ENCODE measurements at regions not wholly inside any gene's neighbourhood (a gene's known extent, or its start where the extent isn't known, plus 50 kb on each side); places are given as distances from the start of the nearest gene placed in this dataset.

GRCh38 chr2:111653103-111653624 lies 230.8 kb downstream of the ANAPC1 start:
- Histone ChIP-seq H2AFZ (ENCODE audit: low read length) (no peak overlapping the region), H3K79me2 (ENCODE audit: low read length) (no peaks in the 10 kb centered on the region), H3K9me2 (replicated peaks; ENCODE audit: low read length) (no peaks in the 10 kb centered on the region), H3K36me3 (ENCODE audit: low read depth, low read length) (no peaks in the 10 kb centered on the region), H3K4me2 (ENCODE audit: low read length) (no peak overlapping the region), H3K27me3 (ENCODE audit: low read length) (no peaks in the 10 kb centered on the region), H3F3A (ENCODE audit: low read length, unreplicated experiment) (no peaks in the 10 kb centered on the region), H4K20me1 (ENCODE audit: low read length) (no peaks in the 10 kb centered on the region), H3K27ac (ENCODE audit: low read length) (no peak overlapping the region), H3K9me3 (ENCODE audit: low read length) (no peaks in the 10 kb centered on the region), H3K9ac (ENCODE audit: low read length) (no peak overlapping the region), H3K4me1 (ENCODE audit: insufficient read depth, low read length) (no peaks in the 10 kb centered on the region), H3K4me3 (ENCODE audit: low read length) (no peak overlapping the region)
- BruUV-seq (replicated peaks): no TSS peak
- ChIA-PET POLR2A (ENCODE audit: unreplicated experiment) (no interaction called here), CTCF (no interaction called here)
- TF ChIP-seq EZH2phosphoT487 (IDR thresholded peaks at IDR 0.05; ENCODE audit: borderline replicate concordance, low read length) (no peak), EZH2 (IDR thresholded peaks at IDR 0.05; ENCODE audit: low read length, unreplicated experiment) (no peak), CTCF (conservative IDR thresholded peaks at IDR 0.05; ENCODE audit: low read depth, low read length) (no peak)
- intact Hi-C loops (cut with micrococcal nuclease): no loop called here
- DNase-seq (no peak), ATAC-seq (no peak)

- POLR2A ChIA-PET (ENCODE audit: unreplicated experiment): no interaction called here
- no peak overlapping the region for H3K4me2 ChIP-seq (ENCODE audit: low read length)
- TF ChIP-seq EZH2phosphoT487 (IDR thresholded peaks at IDR 0.05; ENCODE audit: borderline replicate concordance, low read length): no peak
- no peak for TF ChIP-seq CTCF (conservative IDR thresholded peaks at IDR 0.05; ENCODE audit: low read depth, low read length)
- no peak for TF ChIP-seq EZH2 (IDR thresholded peaks at IDR 0.05; ENCODE audit: low read length, unreplicated experiment)
These were observed 230.1 kb downstream of the ANAPC1 start for GRCh38 chr2:111653913-111654312.

GRCh38 chr2:111654829-111655228 lies 229.2 kb downstream of the ANAPC1 start:
- Histone ChIP-seq H3K9me3 (ENCODE audit: low read length) (no peaks in the 10 kb centered on the region), H3K9me2 (replicated peaks; ENCODE audit: low read length) (no peaks in the 10 kb centered on the region), H4K20me1 (ENCODE audit: low read length) (no peaks in the 10 kb centered on the region), H3K27me3 (ENCODE audit: low read length) (no peaks in the 10 kb centered on the region), H3K4me2 (ENCODE audit: low read length) (no peak overlapping the region), H3K4me1 (ENCODE audit: insufficient read depth, low read length) (peaks cover 11% of the 10 kb centered on the region), H3K36me3 (ENCODE audit: low read depth, low read length) (no peaks in the 10 kb centered on the region), H3K27ac (ENCODE audit: low read length) (no peak overlapping the region), H3K4me3 (ENCODE audit: low read length) (no peak overlapping the region), H2AFZ (ENCODE audit: low read length) (no peak overlapping the region), H3K79me2 (ENCODE audit: low read length) (no peaks in the 10 kb centered on the region), H3K9ac (ENCODE audit: low read length) (no peak overlapping the region), H3F3A (ENCODE audit: low read length, unreplicated experiment) (no peaks in the 10 kb centered on the region)
- no TSS peak for BruUV-seq (replicated peaks)
- ChIA-PET CTCF (no interaction called here), POLR2A (ENCODE audit: unreplicated experiment) (no interaction called here)
- TF ChIP-seq CTCF (conservative IDR thresholded peaks at IDR 0.05; ENCODE audit: low read depth, low read length) (no peak), EZH2 (IDR thresholded peaks at IDR 0.05; ENCODE audit: low read length, unreplicated experiment) (no peak), EZH2phosphoT487 (IDR thresholded peaks at IDR 0.05; ENCODE audit: borderline replicate concordance, low read length) (no peak)
- no peak for DNase-seq
- intact Hi-C loops (cut with micrococcal nuclease): no loop called here
- no peak for ATAC-seq

More at GRCh38 chr2:111653913-111654312, 230.1 kb downstream of the ANAPC1 start:
- Histone ChIP-seq H2AFZ (ENCODE audit: low read length) (no peak overlapping the region), H3K9ac (ENCODE audit: low read length) (no peak overlapping the region), H3K36me3 (ENCODE audit: low read depth, low read length) (no peaks in the 10 kb centered on the region), H3K9me2 (replicated peaks; ENCODE audit: low read length) (no peaks in the 10 kb centered on the region), H3K79me2 (ENCODE audit: low read length) (no peaks in the 10 kb centered on the region), H3K4me3 (ENCODE audit: low read length) (no peak overlapping the region), H3K4me1 (ENCODE audit: insufficient read depth, low read length) (peaks cover 2% of the 10 kb centered on the region), H4K20me1 (ENCODE audit: low read length) (no peaks in the 10 kb centered on the region), H3K27me3 (ENCODE audit: low read length) (no peaks in the 10 kb centered on the region), H3K27ac (ENCODE audit: low read length) (no peak overlapping the region), H3K9me3 (ENCODE audit: low read length) (no peaks in the 10 kb centered on the region), H3F3A (ENCODE audit: low read length, unreplicated experiment) (no peaks in the 10 kb centered on the region)
- no peak for ATAC-seq
- BruUV-seq (replicated peaks): no TSS peak
- intact Hi-C loops (cut with micrococcal nuclease): no loop called here
- no peak for DNase-seq
- CTCF ChIA-PET: no interaction called here

Data from PC-3 (cell line).